OCI-LY3 (cell line): ENCODE measurements at regions not wholly inside any gene's neighbourhood (a gene's known extent, or its start where the extent isn't known, plus 50 kb on each side); places are given as distances from the start of the nearest gene placed in this dataset.

Experiments
- EZH2phosphoT487 ChIP-seq: fragments of 200-600 bp; shearing (Covaris generic); IDR thresholded peaks from 2 replicates; pipeline ENCODE4 v1.6.1; 2018; ENCODE audit warnings: antibody characterized with exemption, mixed run types, low read depth
- TF ChIP-seq, protein P1 (sequence below): fragments of 200-600, 300-600 bp; sonication (generic); IDR thresholded peaks from 2 replicates; pipeline ENCODE4 v1.5.1; 2014; ENCODE audit warnings: antibody characterized with exemption, low read length, low read depth

DNA sequence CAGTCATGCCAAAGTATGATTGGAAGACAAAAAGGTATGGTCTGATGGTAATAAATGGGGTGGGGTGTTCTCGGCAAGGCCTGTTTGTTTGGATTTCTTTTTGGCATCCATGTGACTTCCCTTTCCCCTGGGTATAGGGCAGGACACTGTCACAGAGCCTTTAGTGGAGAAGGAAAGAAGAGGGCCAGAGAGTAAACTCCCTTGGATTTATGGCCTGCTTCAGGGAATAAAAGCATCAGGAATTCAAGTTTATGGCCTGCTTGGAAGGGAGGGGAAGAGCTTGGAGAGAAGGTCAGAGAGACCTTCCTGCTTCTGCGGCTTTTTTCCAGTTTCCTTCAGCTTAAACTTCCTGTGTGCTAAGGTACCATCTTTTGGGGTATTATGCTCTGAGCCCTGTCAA lies 179.4 kb upstream of the ADAMTS9 start:
- TF ChIP-seq, protein P1, sequence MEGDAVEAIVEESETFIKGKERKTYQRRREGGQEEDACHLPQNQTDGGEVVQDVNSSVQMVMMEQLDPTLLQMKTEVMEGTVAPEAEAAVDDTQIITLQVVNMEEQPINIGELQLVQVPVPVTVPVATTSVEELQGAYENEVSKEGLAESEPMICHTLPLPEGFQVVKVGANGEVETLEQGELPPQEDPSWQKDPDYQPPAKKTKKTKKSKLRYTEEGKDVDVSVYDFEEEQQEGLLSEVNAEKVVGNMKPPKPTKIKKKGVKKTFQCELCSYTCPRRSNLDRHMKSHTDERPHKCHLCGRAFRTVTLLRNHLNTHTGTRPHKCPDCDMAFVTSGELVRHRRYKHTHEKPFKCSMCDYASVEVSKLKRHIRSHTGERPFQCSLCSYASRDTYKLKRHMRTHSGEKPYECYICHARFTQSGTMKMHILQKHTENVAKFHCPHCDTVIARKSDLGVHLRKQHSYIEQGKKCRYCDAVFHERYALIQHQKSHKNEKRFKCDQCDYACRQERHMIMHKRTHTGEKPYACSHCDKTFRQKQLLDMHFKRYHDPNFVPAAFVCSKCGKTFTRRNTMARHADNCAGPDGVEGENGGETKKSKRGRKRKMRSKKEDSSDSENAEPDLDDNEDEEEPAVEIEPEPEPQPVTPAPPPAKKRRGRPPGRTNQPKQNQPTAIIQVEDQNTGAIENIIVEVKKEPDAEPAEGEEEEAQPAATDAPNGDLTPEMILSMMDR = no peak
- no peak for TF ChIP-seq EZH2phosphoT487
